ENCODE measurements at regions not wholly inside any gene's neighbourhood (a gene's known extent, or its start where the extent isn't known, plus 50 kb on each side); places are given as distances from the start of the nearest gene placed in this dataset.

DNA sequence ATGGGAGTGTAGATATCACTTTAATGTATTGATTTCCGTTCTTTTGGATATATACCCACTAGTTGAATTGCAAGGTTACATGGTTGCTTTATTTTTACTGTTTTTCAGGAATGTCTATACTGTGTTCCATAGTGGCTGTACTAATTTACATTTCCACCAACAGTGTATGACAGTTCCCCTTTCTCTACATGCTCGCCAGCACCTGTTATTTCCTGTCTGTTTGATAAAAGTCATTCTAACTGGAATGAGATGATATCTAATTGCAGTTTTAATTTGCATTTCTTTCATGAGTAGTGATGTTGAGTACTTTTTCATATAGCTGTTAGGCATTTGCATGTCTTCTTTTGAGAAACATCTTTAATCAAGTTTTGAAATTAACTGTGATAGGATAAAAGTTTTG is 818.6 kb downstream of the SLITRK6 start:
- Mint-ChIP-seq H3K27me3 (no peaks in the 10 kb centered on the region), H3K36me3 (ENCODE audit: low read depth) (no peaks in the 10 kb centered on the region), H3K9me3 (no peaks in the 10 kb centered on the region), H3K27ac (no peak overlapping the region), H3K4me3 (no peak overlapping the region), H3K4me1 (no peaks in the 10 kb centered on the region)
- TF ChIP-seq, protein P1, sequence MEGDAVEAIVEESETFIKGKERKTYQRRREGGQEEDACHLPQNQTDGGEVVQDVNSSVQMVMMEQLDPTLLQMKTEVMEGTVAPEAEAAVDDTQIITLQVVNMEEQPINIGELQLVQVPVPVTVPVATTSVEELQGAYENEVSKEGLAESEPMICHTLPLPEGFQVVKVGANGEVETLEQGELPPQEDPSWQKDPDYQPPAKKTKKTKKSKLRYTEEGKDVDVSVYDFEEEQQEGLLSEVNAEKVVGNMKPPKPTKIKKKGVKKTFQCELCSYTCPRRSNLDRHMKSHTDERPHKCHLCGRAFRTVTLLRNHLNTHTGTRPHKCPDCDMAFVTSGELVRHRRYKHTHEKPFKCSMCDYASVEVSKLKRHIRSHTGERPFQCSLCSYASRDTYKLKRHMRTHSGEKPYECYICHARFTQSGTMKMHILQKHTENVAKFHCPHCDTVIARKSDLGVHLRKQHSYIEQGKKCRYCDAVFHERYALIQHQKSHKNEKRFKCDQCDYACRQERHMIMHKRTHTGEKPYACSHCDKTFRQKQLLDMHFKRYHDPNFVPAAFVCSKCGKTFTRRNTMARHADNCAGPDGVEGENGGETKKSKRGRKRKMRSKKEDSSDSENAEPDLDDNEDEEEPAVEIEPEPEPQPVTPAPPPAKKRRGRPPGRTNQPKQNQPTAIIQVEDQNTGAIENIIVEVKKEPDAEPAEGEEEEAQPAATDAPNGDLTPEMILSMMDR (IDR thresholded peaks at IDR 0.05) = no peak
- POLR2A ChIA-PET = no interaction called here
- DNase-seq (no peak), ATAC-seq (ENCODE audit: low read depth) (no peak)
- CTCF ChIA-PET = no interaction called here
- intact Hi-C loops (cut with micrococcal nuclease) = no loop called here

DNA sequence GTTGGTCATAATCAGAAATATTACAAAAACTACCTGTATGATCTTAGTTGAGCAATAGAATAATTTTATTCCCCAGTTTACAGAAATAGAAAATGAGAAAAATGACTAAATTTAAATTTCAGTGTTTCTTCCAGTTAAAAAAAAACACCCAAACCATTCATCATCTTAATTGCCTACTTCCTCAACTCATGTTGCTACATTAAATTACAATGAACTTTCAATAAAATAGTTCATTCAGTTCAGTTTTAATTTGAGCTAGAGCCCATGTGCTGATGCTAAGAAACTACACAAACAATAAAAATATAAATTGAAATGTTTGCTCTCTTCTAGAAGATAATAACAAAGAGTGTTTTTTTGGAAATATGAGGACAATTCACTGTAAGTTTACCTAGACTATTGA is 820.4 kb downstream of the SLITRK6 start:
- H3K36me3 Mint-ChIP-seq (ENCODE audit: low read depth) = no peaks in the 10 kb centered on the region
- no peaks in the 10 kb centered on the region for H3K4me1 Mint-ChIP-seq
- TF ChIP-seq, protein P1 (IDR thresholded peaks at IDR 0.05) = no peak
- DNase-seq (no peak), ATAC-seq (ENCODE audit: low read depth) (no peak)
- H3K27ac Mint-ChIP-seq = no peak overlapping the region
- no peaks in the 10 kb centered on the region for H3K27me3 Mint-ChIP-seq
- intact Hi-C loops (cut with micrococcal nuclease) = no loop called here
- POLR2A ChIA-PET = no interaction called here
- no peaks in the 10 kb centered on the region for H3K9me3 Mint-ChIP-seq
- CTCF ChIA-PET = no interaction called here
- no peak overlapping the region for H3K4me3 Mint-ChIP-seq

DNA sequence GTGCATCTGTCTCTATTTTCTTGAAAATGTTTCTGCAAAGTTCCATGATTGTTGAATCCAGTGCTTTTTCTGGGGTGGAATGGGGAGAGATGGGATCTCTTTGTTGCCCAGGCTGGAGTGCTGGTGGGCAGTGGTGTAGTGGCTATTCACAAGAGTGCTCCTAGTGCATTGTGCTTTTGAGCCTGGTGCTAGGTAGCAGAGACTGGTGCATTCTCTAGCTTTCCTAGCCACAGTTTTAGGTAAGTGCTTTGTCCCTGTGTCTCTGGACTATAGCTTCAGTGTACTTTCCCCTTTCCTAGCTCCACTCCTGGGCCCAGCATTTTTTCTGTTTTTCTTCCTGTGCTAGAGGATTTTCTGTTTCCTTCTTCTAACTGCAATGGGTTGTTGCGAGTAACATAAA is 825.6 kb downstream of the SLITRK6 start:
- Mint-ChIP-seq H3K27me3 (no peaks in the 10 kb centered on the region), H3K4me3 (no peak overlapping the region), H3K4me1 (no peaks in the 10 kb centered on the region), H3K9me3 (peaks cover 4% of the 10 kb centered on the region), H3K36me3 (ENCODE audit: low read depth) (no peaks in the 10 kb centered on the region), H3K27ac (no peak overlapping the region)
- no peak for ATAC-seq (ENCODE audit: low read depth)
- CTCF ChIA-PET = no interaction called here
- POLR2A ChIA-PET = no interaction called here
- TF ChIP-seq, protein P1 (IDR thresholded peaks at IDR 0.05) = no peak
- no peak for DNase-seq
- intact Hi-C loops (cut with micrococcal nuclease) = no loop called here

DNA sequence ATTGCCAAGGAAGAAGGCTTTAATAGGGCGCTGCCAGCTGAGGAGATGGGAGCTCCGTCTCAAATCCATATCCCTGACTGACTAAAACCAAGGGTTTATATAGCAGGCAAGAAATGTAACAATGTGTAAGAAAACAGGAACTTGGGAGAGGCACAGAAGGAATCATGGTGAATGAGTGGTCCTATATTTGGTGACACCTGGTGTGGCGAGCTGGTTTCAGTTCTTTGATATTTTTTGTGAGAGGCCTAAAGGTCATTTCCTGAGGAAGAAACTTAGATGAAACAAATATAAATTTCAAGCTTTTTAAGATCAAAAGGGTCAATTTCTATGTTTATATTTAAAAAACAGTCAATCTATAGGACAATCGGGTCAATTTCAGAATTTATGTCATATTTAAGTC is 826.3 kb downstream of the SLITRK6 start:
- TF ChIP-seq, protein P1 (IDR thresholded peaks at IDR 0.05) = no peak
- CTCF ChIA-PET = no interaction called here
- Mint-ChIP-seq H3K4me1 (no peaks in the 10 kb centered on the region), H3K27ac (no peak overlapping the region), H3K27me3 (no peaks in the 10 kb centered on the region), H3K36me3 (ENCODE audit: low read depth) (no peaks in the 10 kb centered on the region), H3K4me3 (no peak overlapping the region), H3K9me3 (peaks cover 4% of the 10 kb centered on the region)
- DNase-seq = no peak
- ATAC-seq (ENCODE audit: low read depth) = no peak
- intact Hi-C loops (cut with micrococcal nuclease) = no loop called here
- POLR2A ChIA-PET = no interaction called here

DNA sequence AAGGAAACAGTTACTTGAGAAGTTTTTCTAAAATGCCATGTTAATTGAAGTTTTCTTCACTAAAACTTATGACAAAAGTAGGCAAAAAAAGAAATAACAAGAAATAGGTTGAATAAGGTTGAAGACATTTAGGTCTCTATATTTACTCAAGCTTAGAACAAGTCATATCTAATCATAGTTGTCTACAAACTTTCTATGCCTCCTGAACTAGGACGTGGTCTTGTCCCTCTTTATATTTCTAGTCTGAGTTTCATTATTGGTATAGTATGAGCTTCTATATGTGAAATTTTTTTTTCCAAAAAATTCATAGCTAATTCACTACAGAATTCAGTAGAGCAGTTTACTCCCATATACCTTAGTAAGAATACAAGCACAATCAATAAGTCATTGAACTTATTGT is 836.4 kb downstream of the SLITRK6 start:
- no peak for DNase-seq
- CTCF ChIA-PET = no interaction called here
- Mint-ChIP-seq H3K4me3 (no peak overlapping the region), H3K36me3 (ENCODE audit: low read depth) (no peaks in the 10 kb centered on the region), H3K27me3 (no peaks in the 10 kb centered on the region), H3K9me3 (no peaks in the 10 kb centered on the region), H3K27ac (no peak overlapping the region), H3K4me1 (no peaks in the 10 kb centered on the region)
- intact Hi-C loops (cut with micrococcal nuclease) = no loop called here
- TF ChIP-seq, protein P1 (IDR thresholded peaks at IDR 0.05) = no peak
- POLR2A ChIA-PET = no interaction called here
- ATAC-seq (ENCODE audit: low read depth) = no peak

All from activated B cell treated with CpG ODN at 0.5 μM for 24 hours (primary cell).